ENCODE measurements at regions not wholly inside any gene's neighbourhood (a gene's known extent, or its start where the extent isn't known, plus 50 kb on each side); places are given as distances from the start of the nearest gene placed in this dataset.
A peak's percentile ranks its signal among the peaks of the same experiment; 100 is the strongest.

DNA sequence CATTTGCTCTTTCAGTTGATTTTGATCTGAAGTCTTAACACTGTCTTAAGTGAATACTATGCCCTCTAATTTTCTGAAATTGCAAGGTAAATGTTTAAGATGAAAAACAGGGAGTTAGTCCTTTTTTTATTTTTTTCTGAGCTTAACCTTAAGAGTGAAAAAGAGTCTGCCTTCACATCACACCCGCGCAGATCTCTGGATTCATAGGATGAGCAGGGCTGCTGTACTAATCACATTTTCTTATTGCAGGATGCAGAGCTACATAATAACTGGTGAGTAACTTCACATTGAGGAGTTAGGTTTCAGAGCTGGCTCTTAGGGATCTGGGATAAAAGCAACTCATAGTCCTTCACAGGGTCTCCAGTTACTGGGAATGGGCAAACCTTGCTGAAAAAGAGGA lies 188.7 kb upstream of the ATP1B1 start:
- no peak for DNase-seq (ENCODE audit: low read depth, low spot score)

DNA sequence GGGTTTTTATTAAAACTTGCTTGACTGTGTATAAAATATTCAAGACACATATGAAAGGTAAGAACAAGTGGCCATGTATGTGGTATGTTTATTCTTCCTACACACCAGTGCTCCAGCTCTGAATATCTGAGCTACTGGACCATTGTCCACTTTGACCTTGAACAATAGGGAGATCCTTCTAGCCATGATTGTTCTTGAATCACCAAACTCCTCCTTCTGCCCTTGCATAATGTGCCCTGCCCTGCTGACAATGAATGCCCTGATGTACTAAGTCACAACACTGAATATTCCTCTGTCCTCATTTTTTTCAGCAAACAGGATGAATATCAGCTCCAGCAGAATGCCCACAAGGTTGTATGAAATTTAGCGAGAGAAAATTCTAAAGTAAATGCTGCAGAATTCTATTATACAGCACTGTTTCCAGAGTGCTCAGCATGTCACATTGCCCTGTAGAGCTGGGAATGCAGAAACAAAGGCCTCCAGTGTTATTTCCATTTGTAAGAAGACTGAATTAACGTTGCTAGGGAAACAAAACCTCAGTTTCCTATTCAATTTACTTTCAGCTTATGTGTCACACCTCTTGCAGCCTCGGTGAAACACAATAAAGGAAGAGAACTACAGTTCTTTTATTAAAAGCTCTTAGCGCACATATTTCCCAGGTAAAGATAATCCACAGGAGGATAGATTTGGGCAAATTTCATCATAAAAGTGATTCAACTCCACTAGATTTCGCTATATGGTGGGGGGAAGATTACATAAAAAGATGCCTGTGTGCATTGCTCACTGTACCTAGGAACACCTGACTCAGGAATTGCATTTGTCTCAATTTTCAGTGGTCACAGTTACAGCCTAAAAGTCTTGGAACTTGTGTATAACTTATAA lies 187.4 kb upstream of the ATP1B1 start:
- peak; percentile 42 for DNase-seq (ENCODE audit: low read depth, low spot score)

DNA sequence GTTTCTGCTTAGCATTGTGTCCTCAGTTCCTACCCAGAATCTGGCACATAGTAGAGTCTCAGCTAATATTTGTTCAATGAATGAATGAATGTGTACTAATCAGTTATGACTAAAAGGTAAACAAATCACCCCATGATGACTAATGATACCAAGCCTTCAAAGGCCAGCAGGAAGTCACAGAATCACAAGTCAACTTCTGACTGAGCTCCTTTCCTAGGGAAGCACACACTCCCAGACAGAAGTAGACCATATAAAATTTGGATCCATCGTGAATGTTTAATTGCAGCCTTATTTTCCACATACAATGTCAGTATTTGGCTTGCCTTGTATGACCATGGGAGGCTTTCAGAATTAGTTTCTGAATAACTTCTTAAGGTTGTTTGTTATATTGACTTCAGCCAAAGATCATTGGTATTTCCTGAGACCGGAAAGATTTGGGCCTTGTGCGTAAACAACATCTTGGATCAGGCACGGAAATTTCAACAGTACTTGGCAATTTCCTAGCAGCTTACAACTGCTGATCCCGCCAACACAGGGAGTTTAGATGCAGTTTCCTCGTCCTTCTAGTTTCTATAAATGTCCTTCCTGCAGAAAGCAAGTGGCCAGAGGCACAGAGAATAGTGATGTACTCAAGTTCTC lies 185.9 kb upstream of the ATP1B1 start:
- no peak for DNase-seq (ENCODE audit: low read depth, low spot score)

- no peak for DNase-seq (ENCODE audit: low read depth, low spot score)
Observed at GRCh38 chr1:168921629-168922028, 184.9 kb upstream of the ATP1B1 start.

- no peak for DNase-seq (ENCODE audit: low read depth, low spot score)
Observed at GRCh38 chr1:168923521-168924136, 182.9 kb upstream of the ATP1B1 start.

DNA sequence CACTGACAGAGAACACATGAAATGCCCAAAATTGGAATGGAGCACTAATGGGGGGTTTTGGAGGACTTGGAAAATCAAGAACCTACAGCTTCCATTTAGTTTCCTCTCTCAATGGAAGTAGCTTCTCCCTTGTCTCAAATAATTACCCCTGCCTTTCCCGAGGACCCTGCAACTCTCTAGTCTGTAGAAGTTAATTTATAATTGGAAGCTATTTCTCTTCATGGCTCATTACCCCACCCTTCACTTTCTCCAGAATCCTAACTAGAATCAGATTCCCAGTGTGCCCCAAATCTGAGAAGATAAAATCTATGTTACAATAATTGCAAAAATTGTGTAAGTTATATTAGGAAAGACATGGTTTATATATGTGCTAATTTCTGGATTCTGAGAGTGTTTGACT lies 181.5 kb upstream of the ATP1B1 start:
- DNase-seq (ENCODE audit: low read depth, low spot score), result no peak

DNA sequence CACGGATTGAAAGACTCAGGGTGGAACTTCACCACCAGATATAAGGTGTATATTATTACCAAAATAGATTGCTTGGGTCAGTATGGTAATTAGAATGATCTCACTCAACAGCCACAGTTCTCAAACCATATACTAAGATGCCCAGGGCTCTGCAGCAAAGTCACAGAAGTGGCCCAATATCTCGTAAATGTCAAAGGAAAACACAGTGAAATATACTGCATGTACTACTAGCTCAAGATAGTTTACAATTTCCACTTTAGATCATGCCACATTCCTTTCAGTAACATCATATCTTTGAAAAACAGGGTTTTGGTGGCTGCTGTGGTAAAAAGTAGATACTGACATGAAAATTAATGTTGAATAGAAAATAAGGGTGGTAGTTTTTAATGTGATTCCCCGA lies 180.3 kb upstream of the ATP1B1 start:
- no peak for DNase-seq (ENCODE audit: low read depth, low spot score)

GRCh38 chr1:168932539-168932938 lies 174.0 kb upstream of the ATP1B1 start:
- DNase-seq (ENCODE audit: low read depth, low spot score), result no peak

DNA sequence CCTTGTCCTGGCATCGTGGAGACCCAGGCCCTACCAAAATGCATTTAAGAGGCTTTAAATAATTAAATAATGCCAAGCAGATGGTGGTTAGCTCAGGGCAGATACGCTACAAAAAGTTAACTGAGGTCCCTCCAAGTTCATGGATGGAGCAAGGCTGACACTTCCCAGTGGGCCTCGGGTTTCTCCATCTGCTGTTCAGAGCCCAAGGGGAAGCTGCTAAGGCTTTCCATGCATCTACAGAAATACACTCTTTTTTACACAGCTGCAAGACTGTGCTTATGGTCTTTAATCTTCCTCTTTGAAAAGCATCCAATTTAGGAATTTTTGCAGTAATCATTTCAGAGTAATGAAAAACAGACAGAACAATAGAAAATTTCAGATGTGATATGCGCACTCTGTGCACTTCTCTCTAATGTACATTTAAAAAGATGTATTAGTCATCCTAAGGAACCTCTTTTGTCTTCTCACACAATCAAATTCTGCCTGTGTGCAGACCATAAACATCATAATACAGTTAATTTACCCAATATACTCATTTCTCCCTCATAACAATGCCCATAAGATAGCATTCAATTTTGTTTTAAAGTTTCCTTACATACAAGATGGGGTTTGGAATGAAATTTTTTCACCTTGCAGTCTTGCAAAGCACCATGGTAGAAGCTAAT lies 173.2 kb upstream of the ATP1B1 start:
- DNase-seq (ENCODE audit: low read depth, low spot score), result no peak

DNA sequence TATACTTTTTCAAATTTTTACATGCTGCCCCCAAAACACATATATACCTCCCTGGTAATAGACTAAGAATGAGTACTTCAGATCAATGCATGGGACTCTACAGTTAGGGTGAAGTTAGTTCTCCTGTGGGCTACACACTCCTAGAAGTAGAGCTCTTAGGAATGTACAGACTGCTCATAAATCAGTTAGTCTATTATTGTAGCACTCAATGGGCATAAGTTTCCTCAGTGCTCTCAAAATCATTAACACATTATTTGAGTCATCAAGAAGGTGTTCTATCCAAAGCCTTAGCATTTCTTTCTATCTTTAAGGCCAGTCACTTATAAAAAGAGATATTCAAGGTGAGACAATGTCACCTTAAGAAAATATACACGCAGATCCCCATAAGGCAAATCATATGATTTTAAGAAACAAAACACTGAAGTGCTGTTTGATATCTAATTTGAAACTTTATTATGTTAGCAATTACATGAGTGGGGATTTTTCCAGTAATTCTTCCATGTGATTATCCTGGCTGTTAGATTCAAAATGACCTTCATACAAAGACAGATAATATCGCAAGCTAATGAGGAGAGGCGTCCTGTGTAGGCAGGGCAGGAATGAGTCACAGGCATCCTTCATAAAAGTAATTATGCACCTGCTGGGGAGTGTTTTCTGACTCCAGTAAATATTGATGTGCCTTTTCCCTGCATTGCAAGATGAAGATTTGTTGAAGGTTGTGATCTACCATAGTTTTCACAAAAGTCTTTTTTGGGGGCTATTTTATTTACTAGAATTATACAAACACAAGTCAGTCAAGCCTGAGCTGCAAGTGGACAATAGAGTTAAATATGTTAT lies 167.2 kb upstream of the ATP1B1 start:
- DNase-seq (ENCODE audit: low read depth, low spot score), result no peak

DNA sequence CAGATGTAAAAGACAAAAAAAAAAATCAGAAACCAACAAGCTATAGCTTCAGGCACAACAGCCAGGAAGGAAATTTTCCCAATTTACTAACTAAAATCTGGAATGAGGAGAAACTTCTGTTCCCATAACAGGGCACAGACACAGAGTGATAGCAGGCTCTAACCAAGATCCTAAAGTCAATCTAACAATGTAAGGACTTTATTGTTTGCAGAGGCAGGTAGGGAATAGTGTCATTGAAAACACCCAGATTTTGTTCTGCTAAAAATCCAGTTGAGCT lies 166.6 kb upstream of the ATP1B1 start:
- DNase-seq (ENCODE audit: low read depth, low spot score), result no peak

DNA sequence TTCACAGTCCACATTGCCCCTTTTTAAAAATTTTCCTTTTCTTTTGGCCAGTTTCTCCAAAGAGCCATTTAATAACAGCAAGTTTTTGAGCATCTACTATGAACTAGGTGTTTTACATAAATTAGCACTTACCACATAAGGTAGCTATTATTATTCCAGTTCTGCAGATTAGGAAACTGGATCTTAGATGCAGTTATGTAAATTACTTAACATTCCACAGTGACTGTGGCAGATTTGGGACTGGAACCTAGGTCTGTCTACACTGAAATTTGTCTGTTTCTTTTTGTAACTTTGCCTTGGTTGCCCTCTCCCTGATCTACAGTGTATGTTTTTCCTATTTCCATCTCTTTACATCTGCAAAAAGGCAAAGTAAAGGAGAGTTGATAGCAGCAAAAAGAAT lies 164.8 kb upstream of the ATP1B1 start:
- DNase-seq (ENCODE audit: low read depth, low spot score), result no peak

DNA sequence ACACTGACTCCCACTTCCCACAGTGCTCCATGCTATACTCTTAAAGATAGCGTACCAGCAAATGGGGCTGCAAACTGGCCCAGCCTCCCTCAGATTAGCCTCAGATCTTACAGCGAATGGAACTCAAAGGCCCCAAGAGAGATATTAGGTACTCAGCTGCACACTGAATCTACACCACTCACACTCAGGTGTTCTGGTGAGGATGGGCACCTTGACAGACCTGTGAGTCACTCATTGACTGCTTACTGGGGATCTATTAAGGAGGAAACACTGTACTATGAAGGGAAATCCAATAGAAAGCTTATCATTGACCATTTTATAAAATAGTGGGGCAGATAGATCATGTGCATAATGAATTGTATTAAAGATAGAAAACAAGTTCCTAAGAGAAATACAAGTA lies 164.3 kb upstream of the ATP1B1 start:
- DNase-seq (ENCODE audit: low read depth, low spot score), result no peak

GRCh38 chr1:168945870-168946269 lies 160.6 kb upstream of the ATP1B1 start:
- DNase-seq (ENCODE audit: low read depth, low spot score), result peak; percentile 6

GRCh38 chr1:168947041-168947440 lies 159.4 kb upstream of the ATP1B1 start:
- DNase-seq (ENCODE audit: low read depth, low spot score), result no peak

- no peak for DNase-seq (ENCODE audit: low read depth, low spot score)
Observed at GRCh38 chr1:168949672-168950071, 156.8 kb upstream of the ATP1B1 start.

DNA sequence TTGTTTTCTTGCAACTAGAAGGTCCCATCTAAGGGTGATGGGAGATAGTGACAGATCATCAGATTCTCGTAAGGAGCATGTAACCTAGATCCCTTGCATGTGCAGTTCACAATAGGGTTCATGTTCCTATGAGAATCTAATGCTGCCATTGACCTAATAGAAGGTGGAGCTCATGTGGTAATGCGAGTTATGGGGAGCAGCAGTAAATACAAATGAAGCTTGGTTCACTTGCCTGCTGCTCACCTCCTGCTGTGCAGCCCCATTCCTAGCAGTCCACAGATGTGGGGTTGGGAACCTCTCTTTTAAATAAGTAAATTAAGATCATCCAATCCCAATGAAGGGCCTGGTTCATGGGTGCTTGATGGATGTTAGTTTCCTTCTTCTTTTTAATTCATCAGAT lies 148.7 kb upstream of the ATP1B1 start:
- no peak for DNase-seq (ENCODE audit: low read depth, low spot score)

DNA sequence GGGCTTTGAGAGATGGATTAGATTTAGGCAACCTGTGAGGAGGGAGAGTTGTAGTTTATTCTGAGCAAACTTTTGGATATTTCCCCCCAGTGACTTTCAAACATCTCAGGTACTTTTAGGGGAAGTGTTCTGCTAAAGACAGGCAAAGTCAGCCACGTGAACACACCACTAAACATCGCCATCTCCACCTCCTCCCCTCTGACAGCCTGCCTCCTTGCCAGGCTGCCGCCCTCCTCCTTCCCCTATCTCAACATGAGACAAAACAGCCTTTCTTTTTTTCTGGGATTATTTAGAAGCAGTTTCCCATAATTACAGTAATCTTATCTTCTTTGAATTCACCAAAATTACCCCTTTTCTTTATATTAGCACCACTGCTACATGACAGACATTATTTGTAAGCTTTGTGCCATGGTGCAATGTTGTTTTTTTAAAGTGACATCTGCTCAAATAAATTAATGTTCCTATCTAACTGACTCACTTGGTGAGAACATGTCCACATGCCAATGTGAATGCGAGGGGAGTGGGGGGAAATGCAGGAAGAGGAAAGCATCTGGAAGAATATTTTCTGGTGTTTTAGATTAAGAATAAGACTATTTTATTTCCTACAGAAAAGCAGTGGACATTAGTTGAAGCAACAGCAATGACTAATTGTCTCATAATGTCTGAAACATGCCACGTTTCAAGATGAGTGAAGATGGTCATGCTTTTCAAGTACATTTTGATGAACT lies 147.8 kb upstream of the ATP1B1 start:
- no peak for DNase-seq (ENCODE audit: low read depth, low spot score)

DNA sequence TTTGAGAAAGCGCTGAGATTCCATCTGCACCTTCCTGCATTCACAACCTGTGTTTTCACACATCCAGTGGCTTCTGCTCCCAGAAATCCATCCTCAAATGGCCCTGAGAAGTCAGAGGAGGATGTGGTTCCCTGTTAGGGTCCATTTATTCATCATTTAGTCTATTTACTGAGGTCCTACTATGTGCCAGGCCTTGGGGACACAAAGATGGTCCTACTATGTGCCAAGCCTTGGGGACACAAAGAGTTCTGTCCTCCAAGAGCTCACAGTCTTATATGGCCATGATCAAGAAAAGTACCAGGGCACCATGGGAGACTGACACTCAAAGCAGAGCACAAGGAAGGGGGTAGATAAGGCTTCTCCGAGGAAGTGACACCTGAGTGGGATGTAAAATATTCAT lies 147.1 kb upstream of the ATP1B1 start:
- no peak for DNase-seq (ENCODE audit: low read depth, low spot score)

GRCh38 chr1:168960114-168960513 lies 146.4 kb upstream of the ATP1B1 start:
- DNase-seq (ENCODE audit: low read depth, low spot score), result no peak

DNA sequence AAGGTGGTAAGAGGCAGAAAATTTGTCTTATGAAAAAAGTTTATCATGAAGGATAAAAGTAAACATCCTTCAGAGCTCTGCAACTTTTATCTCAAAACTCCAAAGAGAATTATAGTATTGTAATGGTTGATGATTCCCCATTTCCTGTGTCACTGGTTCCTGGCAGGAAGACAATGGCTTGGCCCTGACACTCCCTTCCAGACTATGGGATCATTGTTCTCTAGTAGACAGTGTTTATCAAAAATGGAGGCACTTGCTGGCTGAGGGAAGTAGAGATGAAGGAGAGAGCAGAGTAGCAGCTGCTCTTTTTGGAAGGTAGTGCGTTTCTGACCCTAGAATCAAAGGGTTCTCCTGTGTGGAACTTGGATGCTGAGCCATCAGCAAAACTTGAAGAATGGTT lies 145.9 kb upstream of the ATP1B1 start:
- no peak for DNase-seq (ENCODE audit: low read depth, low spot score)

Measured in astrocyte of the hippocampus (primary cell).